NCI-H69 (cell line): ENCODE measurements at regions not wholly inside any gene's neighbourhood (a gene's known extent, or its start where the extent isn't known, plus 50 kb on each side); places are given as distances from the start of the nearest gene placed in this dataset.

ENCODE experiments used
- DNase-seq: peaks from one replicate; lab custom pipeline; 2025; lab: John Stamatoyannopoulos, UW

GRCh38 chr7:27364344-27364758 lies 121.7 kb downstream of the EVX1 start:
- DNase-seq: no peak

- no peak for DNase-seq
Observed at GRCh38 chr7:27367179-27367932, 124.8 kb downstream of the EVX1 start.

GRCh38 chr7:27367933-27368549 lies 125.4 kb downstream of the EVX1 start:
- DNase-seq: no peak

GRCh38 chr7:27374958-27375841 lies 132.6 kb downstream of the EVX1 start:
- no peak for DNase-seq

DNA sequence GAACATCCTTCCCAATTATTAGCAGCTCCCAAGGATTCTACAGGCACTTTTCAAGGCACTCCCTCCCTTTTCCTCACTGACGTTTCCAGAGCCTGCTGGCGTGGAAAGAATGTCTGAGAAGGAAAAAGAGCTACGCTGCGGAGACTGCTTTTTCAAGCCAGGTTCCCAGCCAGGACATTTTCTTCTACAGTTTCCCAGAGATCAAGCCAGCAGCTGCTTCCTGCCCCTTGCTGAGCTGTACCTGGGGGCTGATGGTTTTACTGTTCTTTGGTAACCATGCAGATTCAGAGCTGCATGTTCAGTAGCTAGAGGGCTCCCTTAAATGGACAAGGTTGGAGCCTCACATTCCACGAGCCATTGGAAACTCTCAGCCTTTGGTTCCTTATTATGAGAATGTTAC lies 133.4 kb downstream of the EVX1 start:
- DNase-seq: peak; percentile 52

- DNase-seq: peak; percentile 11
Observed at GRCh38 chr7:27377988-27378387, 135.4 kb downstream of the EVX1 start.

- DNase-seq: no peak
Observed at GRCh38 chr7:27382307-27382706, 139.7 kb downstream of the EVX1 start.

GRCh38 chr7:27386581-27386980 lies 144.0 kb downstream of the EVX1 start:
- DNase-seq: no peak

GRCh38 chr7:27387864-27388263 lies 145.3 kb downstream of the EVX1 start:
- DNase-seq: no peak

GRCh38 chr7:27388561-27388960 lies 146.0 kb downstream of the EVX1 start:
- DNase-seq: no peak

- DNase-seq: no peak
Observed at GRCh38 chr7:27389496-27389895, 146.9 kb downstream of the EVX1 start.

- no peak for DNase-seq
Observed at GRCh38 chr7:27392477-27392876, 149.9 kb downstream of the EVX1 start.

DNA sequence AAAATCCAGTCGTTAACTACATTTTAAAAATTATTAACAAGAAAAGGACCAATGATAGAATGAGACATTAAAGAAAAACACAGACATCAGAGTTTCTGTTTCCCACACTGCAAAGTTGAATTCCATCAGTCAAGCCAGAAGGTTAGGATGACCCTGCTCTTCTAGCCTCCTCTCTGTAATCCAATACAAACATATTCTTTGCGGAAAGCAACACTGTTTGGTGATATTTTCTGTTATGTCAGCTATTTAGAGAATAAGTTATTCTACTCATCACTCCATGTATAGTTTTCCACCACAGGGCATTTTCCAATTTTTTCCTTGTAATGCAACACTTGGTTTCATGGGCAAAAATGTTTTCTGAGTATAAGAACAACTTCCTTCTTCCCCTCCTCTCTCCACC lies 152.3 kb downstream of the EVX1 start:
- DNase-seq: no peak

DNA sequence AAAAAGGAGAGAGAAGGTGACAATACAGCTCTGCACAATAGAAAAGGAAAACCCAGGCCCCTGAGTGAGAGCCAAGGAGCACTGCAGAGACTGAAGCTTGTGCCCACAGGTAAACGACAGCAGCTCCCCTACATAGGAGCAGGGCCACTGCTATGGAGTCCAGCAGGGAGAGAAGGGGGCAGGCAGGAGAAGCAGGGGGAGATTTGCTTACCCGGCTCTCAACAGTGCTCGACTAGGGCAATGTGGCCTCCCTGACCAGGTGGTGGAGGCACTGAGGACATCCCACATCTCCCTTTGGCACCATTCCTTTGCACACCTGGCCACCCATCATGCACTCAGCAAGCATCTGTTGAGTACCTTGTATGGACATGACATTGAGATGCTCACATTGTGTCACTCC lies 153.0 kb downstream of the EVX1 start:
- DNase-seq: no peak

- no peak for DNase-seq
Observed at GRCh38 chr7:27397503-27397902, 154.9 kb downstream of the EVX1 start.

- no peak for DNase-seq
Observed at GRCh38 chr7:27398851-27399250, 156.2 kb downstream of the EVX1 start.

GRCh38 chr7:27399791-27400567 lies 157.4 kb downstream of the EVX1 start:
- DNase-seq: no peak

DNA sequence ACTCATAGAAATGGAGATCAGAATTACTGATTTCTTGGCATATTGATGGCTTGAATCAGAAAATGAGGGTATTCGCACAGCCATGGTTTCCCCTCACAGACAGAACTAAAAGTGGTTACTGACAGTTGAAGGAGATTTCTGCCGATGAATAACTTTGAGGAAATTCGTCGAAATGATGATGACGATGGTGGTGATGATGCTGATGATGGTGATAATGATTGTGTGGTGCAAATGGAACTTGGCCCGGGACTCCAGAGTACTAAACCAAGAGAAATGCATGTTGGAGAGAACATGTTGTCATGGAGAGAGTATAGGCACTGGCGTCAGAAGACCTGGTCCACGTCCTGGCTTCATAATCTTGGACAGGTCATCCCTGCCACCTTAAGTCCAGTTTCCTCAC lies 163.2 kb downstream of the EVX1 start:
- no peak for DNase-seq

GRCh38 chr7:27409311-27409710 lies 166.7 kb downstream of the EVX1 start:
- DNase-seq: no peak

GRCh38 chr7:27409776-27410175 lies 167.2 kb downstream of the EVX1 start:
- no peak for DNase-seq

- peak; percentile 88 for DNase-seq
Observed at GRCh38 chr7:27410812-27411544, 168.4 kb downstream of the EVX1 start.
